GM12891 (cell line): ENCODE measurements at regions not wholly inside any gene's neighbourhood (a gene's known extent, or its start where the extent isn't known, plus 50 kb on each side); places are given as distances from the start of the nearest gene placed in this dataset.

ENCODE experiments used
- PAX5 ChIP-seq: IDR thresholded peaks from 2 replicates; pipeline ENCODE4 v1.6.1; 2011; ENCODE audit warnings: low read length, moderate library complexity, mild to moderate bottlenecking; ENCODE audit not compliant: insufficient read depth, severe bottlenecking
- POLR2AphosphoS5 ChIP-seq: IDR thresholded peaks from 2 replicates; pipeline ENCODE4 v1.6.1; 2011; ENCODE audit warnings: low read depth, low read length, control low read depth
- TAF1 ChIP-seq: IDR thresholded peaks from 2 replicates; pipeline ENCODE4 v1.6.1; 2011; ENCODE audit warnings: low read depth, low read length, control low read depth

GRCh38 chr7:69285854-69286253 lies 312.4 kb upstream of the AUTS2 start:
- TF ChIP-seq PAX5 (no peak), POLR2AphosphoS5 (no peak), TAF1 (no peak)
